ENCODE measurements at regions not wholly inside any gene's neighbourhood (a gene's known extent, or its start where the extent isn't known, plus 50 kb on each side); places are given as distances from the start of the nearest gene placed in this dataset.

GRCh38 chr6:816510-817084 is 123.7 kb upstream of the EXOC2 start:
- Histone ChIP-seq H3K9me2 (ENCODE audit: insufficient read depth) (no peaks in the 10 kb centered on the region), H3K4me2 (ENCODE audit: low read length) (no peak overlapping the region), H3K36me3 (ENCODE audit: control insufficient read depth in 1 of 2, insufficient read depth in 2 of 2, low read length in 2 of 2) (no peaks in the 10 kb centered on the region), H3K27me3 (ENCODE audit: insufficient read depth, low read length) (no peaks in the 10 kb centered on the region), H3K4me3 (replicated peaks in 1 of 2; ENCODE audit: low read depth in 1 of 2, low read length in 2 of 2) (no peak overlapping the region), H3K9me3 (ENCODE audit: control insufficient read depth in 1 of 2, insufficient read depth in 1 of 2, low read depth in 1 of 2, low read length in 2 of 2) (no peaks in the 10 kb centered on the region), H3K4me1 (ENCODE audit: control insufficient read depth in 1 of 2, insufficient read depth in 2 of 2, low read length in 2 of 2) (no peaks in the 10 kb centered on the region), H3K27ac (ENCODE audit: low read depth, low read length) (no peak overlapping the region), H3K9ac (ENCODE audit: low read length) (no peak overlapping the region), H2AFZ (ENCODE audit: low read depth, low read length, poor library complexity, severe bottlenecking) (no peak overlapping the region), H4K20me1 (ENCODE audit: insufficient read depth) (no peaks in the 10 kb centered on the region), H3K79me2 (ENCODE audit: insufficient read depth, low read length) (no peaks in the 10 kb centered on the region)
- DNase-seq (ENCODE audit: low read depth, low spot score) = no peak
- intact Hi-C loops (cut with micrococcal nuclease) = no loop called here
- ATAC-seq = peak; percentile 67
- no peak for TF ChIP-seq CBX3 (IDR thresholded peaks at IDR 0.05; ENCODE audit: low read depth)
- no peak for TF ChIP-seq RAD21 (IDR thresholded peaks at IDR 0.05; ENCODE audit: low read depth)
- TF ChIP-seq CTCF (IDR thresholded peaks at IDR 0.05 in 2 of 3, conservative IDR thresholded peaks at IDR 0.05 in 1 of 3; ENCODE audit: borderline replicate concordance in 1 of 3, insufficient read depth in 1 of 3, low read depth in 2 of 3, low read length in 2 of 3) = no peak
- no peak for TF ChIP-seq REST (IDR thresholded peaks at IDR 0.05; ENCODE audit: low read depth)
- no peak for TF ChIP-seq FOSL1 (IDR thresholded peaks at IDR 0.05; ENCODE audit: low read depth)
- TF ChIP-seq, protein P1, sequence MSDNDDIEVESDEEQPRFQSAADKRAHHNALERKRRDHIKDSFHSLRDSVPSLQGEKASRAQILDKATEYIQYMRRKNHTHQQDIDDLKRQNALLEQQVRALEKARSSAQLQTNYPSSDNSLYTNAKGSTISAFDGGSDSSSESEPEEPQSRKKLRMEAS (IDR thresholded peaks at IDR 0.05) = no peak
- TF ChIP-seq EZH2phosphoT487 (IDR thresholded peaks at IDR 0.05; ENCODE audit: borderline replicate concordance) = no peak
- no peak for TF ChIP-seq TCF7L2 (IDR thresholded peaks at IDR 0.05; ENCODE audit: borderline replicate concordance, extremely low read depth, insufficient read depth, insufficient read length)
- TF ChIP-seq SRF (IDR thresholded peaks at IDR 0.05; ENCODE audit: low read depth) = no peak
- no peak for TF ChIP-seq SIN3A (IDR thresholded peaks at IDR 0.05; ENCODE audit: low read depth)
- ChIA-PET POLR2A (no interaction called here), RAD21 (ENCODE audit: low non-redundant PET in 1 of 2, low total read pairs in 2 of 2, uncharacterized antibody in 2 of 2, unreplicated experiment in 2 of 2) (no interaction called here), CTCF (no interaction called here)
- no TSS peak for BruUV-seq (replicated peaks)
